ENCODE measurements at regions not wholly inside any gene's neighbourhood (a gene's known extent, or its start where the extent isn't known, plus 50 kb on each side); places are given as distances from the start of the nearest gene placed in this dataset.

DNA sequence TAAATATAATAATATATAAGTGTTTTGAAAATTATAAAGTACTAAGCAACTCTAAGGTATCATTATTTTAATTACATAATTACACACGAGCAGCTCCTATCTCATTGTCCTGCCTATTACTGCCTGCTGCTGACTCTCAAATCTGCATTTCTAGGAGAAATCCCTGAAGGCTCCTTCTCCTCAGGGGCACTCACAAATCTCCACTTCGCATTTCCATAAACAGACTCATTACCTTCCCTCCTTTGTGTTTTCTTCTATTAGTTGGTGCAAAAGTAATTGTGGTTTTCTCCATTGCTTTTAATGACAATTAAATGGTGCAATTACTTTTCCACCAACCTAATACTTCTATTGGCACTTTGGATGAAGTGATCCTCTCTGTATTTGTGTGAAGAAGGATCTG lies 135.0 kb upstream of the HNMT start:
- intact Hi-C loops (cut with DNase I), result no loop called here

DNA sequence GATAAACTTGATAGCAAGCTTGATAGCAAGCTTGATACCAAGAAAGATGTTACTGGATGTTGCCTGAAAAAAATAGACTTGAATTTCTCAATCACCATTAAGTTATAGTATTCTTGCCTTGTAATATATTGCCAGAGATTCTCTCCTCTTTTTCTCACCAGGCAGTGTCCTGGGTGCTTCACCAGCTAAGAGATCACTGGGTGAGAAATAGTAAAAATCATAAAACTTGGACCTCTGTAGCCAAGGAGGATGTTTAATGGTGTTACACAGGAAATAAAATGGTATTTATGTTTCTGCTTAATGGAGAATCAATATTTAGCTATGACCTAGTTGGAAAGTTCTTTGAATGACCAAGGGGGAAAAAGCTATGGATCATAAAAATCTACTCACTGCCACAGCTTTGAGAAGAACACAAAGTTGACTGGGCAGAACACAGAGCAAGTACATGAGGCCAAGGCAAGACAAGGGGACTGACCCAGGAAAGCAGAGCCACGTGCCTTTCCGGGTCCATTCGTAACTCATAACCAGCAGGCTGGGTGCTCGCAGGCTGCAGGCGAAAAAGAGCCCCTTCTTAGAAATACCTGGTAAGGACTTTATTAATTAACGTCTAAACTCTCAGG lies 129.4 kb upstream of the HNMT start:
- ATAC-seq (ENCODE audit: low FRiP score) (no peak), DNase-seq (no peak)
- intact Hi-C loops (cut with DNase I), result loop anchor here in 1 of 2 donors (5.0 to 10.0 kb wide), 3 partner anchors 640 to 1413 kb away; no protein-coding TSS in a partner anchor
- Histone ChIP-seq H3K36me3 (ENCODE audit: control insufficient read depth in 1 of 2, insufficient read depth in 2 of 2, low read length in 1 of 2) (no peaks in the 10 kb centered on the region), H3K4me3 (ENCODE audit: low read length in 2 of 2) (no peak overlapping the region), H3K9me3 (ENCODE audit: control insufficient read depth, low read length) (no peaks in the 10 kb centered on the region), H3K27ac (ENCODE audit: low read depth in 1 of 2, low read length in 2 of 2) (no peak overlapping the region), H3K27me3 (ENCODE audit: control insufficient read depth in 1 of 2, insufficient read depth in 2 of 2, low read length in 1 of 2) (peaks cover 0 to 2% of the 10 kb centered on the region in 2 donors), H3K4me1 (ENCODE audit: control insufficient read depth in 1 of 2, insufficient read depth in 2 of 2, low read length in 2 of 2) (no peaks in the 10 kb centered on the region)
- WGBS, 2 donors, result 75 to 81% methylated on average over 6 of the region's 6 CpGs

More for the DNA sequence above, 135.0 kb upstream of the HNMT start:
- Histone ChIP-seq H3K36me3 (ENCODE audit: control insufficient read depth in 1 of 2, insufficient read depth in 2 of 2, low read length in 1 of 2) (no peaks in the 10 kb centered on the region), H3K27me3 (ENCODE audit: control insufficient read depth in 1 of 2, insufficient read depth in 2 of 2, low read length in 1 of 2) (peaks cover 0 to 2% of the 10 kb centered on the region in 2 donors), H3K27ac (ENCODE audit: low read depth in 1 of 2, low read length in 2 of 2) (no peak overlapping the region), H3K9me3 (ENCODE audit: control insufficient read depth, low read length) (no peaks in the 10 kb centered on the region), H3K4me3 (ENCODE audit: low read length in 2 of 2) (no peak overlapping the region), H3K4me1 (ENCODE audit: control insufficient read depth in 1 of 2, insufficient read depth in 2 of 2, low read length in 2 of 2) (no peaks in the 10 kb centered on the region)
- 62 to 74% methylated on average over 2 of the region's 2 CpGs for WGBS, 2 donors
- ATAC-seq (ENCODE audit: low FRiP score), result no peak
- DNase-seq, result no peak

DNA sequence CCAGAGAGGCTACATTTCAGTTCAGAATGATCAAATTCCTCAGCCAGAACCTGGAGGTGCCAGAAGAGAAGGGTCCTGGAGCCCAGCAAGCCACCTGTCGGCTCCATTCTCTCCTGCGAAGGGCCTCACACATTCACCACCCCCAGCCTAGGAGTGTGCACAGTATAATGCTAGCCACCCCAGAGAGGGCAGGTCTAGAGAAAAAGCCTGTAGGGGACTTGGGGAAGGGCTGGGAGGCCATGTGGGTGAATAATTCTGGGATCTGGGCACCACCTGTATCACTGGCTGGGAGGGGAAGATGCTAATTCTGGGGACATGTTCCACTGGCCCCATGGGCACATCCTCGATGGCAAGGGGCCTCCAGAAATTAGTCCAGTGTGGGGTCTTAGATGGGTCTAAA lies 127.6 kb upstream of the HNMT start:
- WGBS, 2 donors, result 90 to 100% methylated on average over 3 of the region's 3 CpGs
- no peaks in the 10 kb centered on the region for H3K9me3 ChIP-seq (ENCODE audit: control insufficient read depth, low read length)
- intact Hi-C loops (cut with DNase I), result loop anchor here in 1 of 2 donors (5.0 to 10.0 kb wide), 3 partner anchors 642 to 1414 kb away; no protein-coding TSS in a partner anchor
- no peaks in the 10 kb centered on the region for H3K4me1 ChIP-seq (ENCODE audit: control insufficient read depth in 1 of 2, insufficient read depth in 2 of 2, low read length in 2 of 2)
- H3K27me3 ChIP-seq (ENCODE audit: control insufficient read depth in 1 of 2, insufficient read depth in 2 of 2, low read length in 1 of 2), result no peaks in the 10 kb centered on the region
- no peak overlapping the region for H3K4me3 ChIP-seq (ENCODE audit: low read length in 2 of 2)
- H3K36me3 ChIP-seq (ENCODE audit: control insufficient read depth in 1 of 2, insufficient read depth in 2 of 2, low read length in 1 of 2), result no peaks in the 10 kb centered on the region
- ATAC-seq (ENCODE audit: low FRiP score), result no peak
- no peak for DNase-seq
- H3K27ac ChIP-seq (ENCODE audit: low read depth in 1 of 2, low read length in 2 of 2), result no peak overlapping the region

DNA sequence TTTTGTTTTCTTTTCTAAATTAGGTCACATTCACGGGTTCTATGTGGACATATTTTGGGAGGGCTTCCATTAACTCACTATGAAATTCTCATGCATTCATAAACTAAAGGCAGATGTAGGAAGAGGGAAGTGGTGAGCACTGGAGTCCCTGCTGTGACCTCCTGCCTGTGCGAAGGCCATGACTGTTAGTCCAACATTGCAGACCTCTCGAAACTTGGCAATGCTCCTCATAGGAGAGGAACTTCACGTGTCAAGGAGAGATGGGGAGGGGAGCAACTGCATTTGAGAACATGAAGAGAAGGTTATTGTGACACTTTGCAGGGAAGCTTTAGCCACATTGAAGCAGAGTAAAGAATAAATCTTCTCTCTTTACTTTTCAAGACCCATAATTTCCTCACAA lies 126.4 kb upstream of the HNMT start:
- intact Hi-C loops (cut with DNase I), result loop anchor here in 1 of 2 donors (5.0 to 10.0 kb wide), 3 partner anchors 643 to 1416 kb away; no protein-coding TSS in a partner anchor
- H3K9me3 ChIP-seq (ENCODE audit: control insufficient read depth, low read length), result no peaks in the 10 kb centered on the region
- no peaks in the 10 kb centered on the region for H3K36me3 ChIP-seq (ENCODE audit: control insufficient read depth in 1 of 2, insufficient read depth in 2 of 2, low read length in 1 of 2)
- no peaks in the 10 kb centered on the region for H3K27me3 ChIP-seq (ENCODE audit: control insufficient read depth in 1 of 2, insufficient read depth in 2 of 2, low read length in 1 of 2)
- WGBS, 2 donors, result 53% methylated on average over 4 of the region's 4 CpGs
- ATAC-seq (ENCODE audit: low FRiP score) (no peak), DNase-seq (no peak)
- no peak overlapping the region for H3K27ac ChIP-seq (ENCODE audit: low read depth in 1 of 2, low read length in 2 of 2)
- H3K4me3 ChIP-seq (ENCODE audit: low read length in 2 of 2), result no peak overlapping the region
- H3K4me1 ChIP-seq (ENCODE audit: control insufficient read depth in 1 of 2, insufficient read depth in 2 of 2, low read length in 2 of 2), result no peaks in the 10 kb centered on the region

- H3K9me3 ChIP-seq (ENCODE audit: control insufficient read depth, low read length), result no peaks in the 10 kb centered on the region
- intact Hi-C loops (cut with DNase I), result loop anchor here in 1 of 2 donors (5.0 to 10.0 kb wide), 3 partner anchors 644 to 1416 kb away; no protein-coding TSS in a partner anchor
- WGBS, 2 donors, result 36 to 38% methylated on average over 8 of the region's 8 CpGs
These were observed 125.8 kb upstream of the HNMT start for GRCh38 chr2:137838255-137839092.

GRCh38 chr2:137842430-137842829 lies 121.8 kb upstream of the HNMT start:
- Histone ChIP-seq H3K36me3 (ENCODE audit: control insufficient read depth in 1 of 2, insufficient read depth in 2 of 2, low read length in 1 of 2) (no peaks in the 10 kb centered on the region), H3K4me3 (ENCODE audit: low read length in 2 of 2) (no peak overlapping the region), H3K27ac (ENCODE audit: low read depth in 1 of 2, low read length in 2 of 2) (no peak overlapping the region), H3K27me3 (ENCODE audit: control insufficient read depth in 1 of 2, insufficient read depth in 2 of 2, low read length in 1 of 2) (peaks cover 0 to 2% of the 10 kb centered on the region in 2 donors), H3K4me1 (ENCODE audit: control insufficient read depth in 1 of 2, insufficient read depth in 2 of 2, low read length in 2 of 2) (no peaks in the 10 kb centered on the region), H3K9me3 (ENCODE audit: control insufficient read depth, low read length) (no peaks in the 10 kb centered on the region)
- ATAC-seq (ENCODE audit: low FRiP score), result no peak
- DNase-seq, result no peak
- intact Hi-C loops (cut with DNase I), result loop anchor here in 1 of 2 donors (5.0 to 10.0 kb wide), 2 partner anchors 908 to 1420 kb away; no protein-coding TSS in a partner anchor

More at GRCh38 chr2:137838255-137839092, 125.8 kb upstream of the HNMT start:
- Histone ChIP-seq H3K4me3 (ENCODE audit: low read length in 2 of 2) (no peak overlapping the region), H3K36me3 (ENCODE audit: control insufficient read depth in 1 of 2, insufficient read depth in 2 of 2, low read length in 1 of 2) (no peaks in the 10 kb centered on the region), H3K27me3 (ENCODE audit: control insufficient read depth in 1 of 2, insufficient read depth in 2 of 2, low read length in 1 of 2) (no peaks in the 10 kb centered on the region), H3K4me1 (ENCODE audit: control insufficient read depth in 1 of 2, insufficient read depth in 2 of 2, low read length in 2 of 2) (no peaks in the 10 kb centered on the region), H3K27ac (ENCODE audit: low read depth in 1 of 2, low read length in 2 of 2) (no peak overlapping the region)
- ATAC-seq (ENCODE audit: low FRiP score) (peak; percentile 62), DNase-seq (no peak)

DNA sequence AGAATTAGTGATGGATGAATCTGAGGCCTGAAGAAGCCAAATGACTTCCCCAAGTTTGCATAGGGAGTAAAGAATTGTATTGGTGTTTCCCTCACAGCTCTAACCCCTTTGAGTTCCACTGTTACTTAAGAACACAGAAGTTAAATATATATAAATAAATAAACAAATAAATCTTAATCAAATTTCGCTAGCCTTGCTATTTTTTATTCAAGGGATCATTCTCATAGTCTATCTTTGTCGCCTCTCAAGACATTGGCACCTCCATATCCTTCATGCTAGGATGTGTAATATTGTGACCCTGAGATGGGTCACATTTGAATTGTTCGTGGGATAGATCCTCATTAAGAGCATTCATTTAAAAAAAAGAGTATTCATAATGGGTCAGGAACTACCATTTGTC lies 121.3 kb upstream of the HNMT start:
- no peak overlapping the region for H3K27ac ChIP-seq (ENCODE audit: low read depth in 1 of 2, low read length in 2 of 2)
- H3K36me3 ChIP-seq (ENCODE audit: control insufficient read depth in 1 of 2, insufficient read depth in 2 of 2, low read length in 1 of 2), result no peaks in the 10 kb centered on the region
- intact Hi-C loops (cut with DNase I), result loop anchor here in 1 of 2 donors (5.0 to 10.0 kb wide), 2 partner anchors 908 to 1421 kb away; no protein-coding TSS in a partner anchor
- no peak overlapping the region for H3K4me3 ChIP-seq (ENCODE audit: low read length in 2 of 2)
- no peak for ATAC-seq (ENCODE audit: low FRiP score)
- peaks cover 0 to 2% of the 10 kb centered on the region in 2 donors for H3K27me3 ChIP-seq (ENCODE audit: control insufficient read depth in 1 of 2, insufficient read depth in 2 of 2, low read length in 1 of 2)
- H3K9me3 ChIP-seq (ENCODE audit: control insufficient read depth, low read length), result no peaks in the 10 kb centered on the region
- WGBS, 2 donors, result 76 to 85% methylated on average over 3 of the region's 3 CpGs
- DNase-seq, result no peak
- H3K4me1 ChIP-seq (ENCODE audit: control insufficient read depth in 1 of 2, insufficient read depth in 2 of 2, low read length in 2 of 2), result no peaks in the 10 kb centered on the region

- ATAC-seq (ENCODE audit: low FRiP score) (no peak), DNase-seq (no peak)
- Histone ChIP-seq H3K4me1 (ENCODE audit: control insufficient read depth in 1 of 2, insufficient read depth in 2 of 2, low read length in 2 of 2) (no peaks in the 10 kb centered on the region), H3K27me3 (ENCODE audit: control insufficient read depth in 1 of 2, insufficient read depth in 2 of 2, low read length in 1 of 2) (peaks cover 0 to 2% of the 10 kb centered on the region in 2 donors), H3K36me3 (ENCODE audit: control insufficient read depth in 1 of 2, insufficient read depth in 2 of 2, low read length in 1 of 2) (no peaks in the 10 kb centered on the region), H3K9me3 (ENCODE audit: control insufficient read depth, low read length) (no peaks in the 10 kb centered on the region), H3K27ac (ENCODE audit: low read depth in 1 of 2, low read length in 2 of 2) (no peak overlapping the region), H3K4me3 (ENCODE audit: low read length in 2 of 2) (no peak overlapping the region)
- intact Hi-C loops (cut with DNase I), result loop anchor here in 1 of 2 donors (10.0 kb wide), 1 partner anchor 911 kb away; no protein-coding TSS in a partner anchor
These were observed 118.9 kb upstream of the HNMT start for GRCh38 chr2:137845422-137845821.

Data from aorta (tissue), 5 donors.